Skin epidermis (tissue), 12 donors: ENCODE measurements at regions not wholly inside any gene's neighbourhood (a gene's known extent, or its start where the extent isn't known, plus 50 kb on each side); places are given as distances from the start of the nearest gene placed in this dataset.
"Not testable (repeated sequence)": the region's sequence is repeated elsewhere in the genome, so short reads cannot be mapped to it uniquely, and the experiment has no call there.

Source experiments
- H3K27ac ChIP-seq, 21 experiments: fragments of 200-600 bp; sonication (generic) in 11 of 21; one replicate each; pipeline ENCODE4 v1.5.0; 2020; ENCODE audit warnings: mild to moderate bottlenecking in 3 of 21, inconsistent platforms in 2 of 21, moderate library complexity in 2 of 21
- H3K4me3 ChIP-seq, 7 experiments: fragments of 200-600 bp; sonication (generic) in 2 of 7; one replicate each; pipeline ENCODE4 v1.5.0; 2020; ENCODE audit warnings: inconsistent platforms in 2 of 7, mild to moderate bottlenecking in 2 of 7, moderate library complexity in 1 of 7

DNA sequence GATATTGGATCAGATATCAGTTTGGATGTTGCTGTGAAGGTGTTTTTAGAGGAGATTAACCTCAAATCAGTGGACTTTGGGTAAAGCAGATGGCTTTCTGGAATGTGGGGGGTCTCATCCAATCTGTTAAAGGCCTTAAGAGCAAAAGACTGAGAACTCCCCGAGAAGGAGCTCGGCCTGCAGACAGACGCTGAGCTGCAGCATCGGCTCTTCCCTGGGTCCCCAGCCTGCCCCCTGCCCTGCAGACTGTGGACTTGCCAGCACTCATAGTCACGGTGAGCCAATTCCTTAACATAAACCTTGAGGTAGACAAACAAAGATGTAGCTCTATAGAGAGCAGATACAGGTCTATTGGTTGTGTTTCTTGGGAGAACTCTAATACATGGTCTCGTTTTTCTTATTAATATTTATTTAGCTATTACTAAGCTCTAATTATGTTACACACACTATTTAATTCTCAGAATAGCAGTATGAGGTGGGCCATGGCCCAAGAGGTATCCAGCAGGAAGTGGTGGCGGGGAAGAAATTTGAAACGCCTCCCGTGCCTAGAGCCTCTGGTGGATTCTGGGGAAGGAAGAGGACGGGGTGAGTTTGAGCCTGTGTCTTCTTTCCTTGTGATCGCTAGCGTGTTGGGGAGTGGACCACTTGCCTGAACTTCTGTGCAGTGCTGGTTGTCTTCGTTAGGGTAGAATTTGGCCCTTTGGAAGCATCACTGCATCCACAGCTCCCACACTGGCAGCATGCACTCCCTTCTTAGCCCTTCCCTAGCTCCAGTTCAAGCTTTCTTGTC is 305.3 kb downstream of the TEX29 start:
- H3K4me3 ChIP-seq = no peak overlapping the region
- no peak overlapping the region for H3K27ac ChIP-seq

GRCh38 chr13:111626371-111627305 is 306.2 kb downstream of the TEX29 start:
- no peak overlapping the region for H3K4me3 ChIP-seq
- H3K27ac ChIP-seq = no peak overlapping the region

DNA sequence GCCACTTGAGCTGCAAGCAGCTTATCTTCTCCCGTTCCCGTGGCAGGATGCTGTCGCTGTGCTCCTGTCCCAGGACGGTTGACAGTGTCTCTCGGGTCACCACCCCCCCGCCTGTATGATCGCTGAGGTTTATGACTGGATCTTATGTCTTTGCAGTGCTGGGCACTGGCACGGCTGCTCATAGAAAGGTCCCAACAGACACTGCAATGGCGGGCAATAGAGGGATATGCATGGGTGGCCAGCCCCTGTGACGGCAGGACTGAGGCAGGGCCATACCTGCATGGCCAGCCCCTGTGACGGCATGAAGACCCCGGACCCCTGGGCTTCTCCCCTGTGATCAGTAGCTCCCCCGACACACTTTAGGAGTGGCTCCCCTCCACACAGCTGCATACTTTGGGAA is 307.2 kb downstream of the TEX29 start:
- no peak overlapping the region for H3K4me3 ChIP-seq

DNA sequence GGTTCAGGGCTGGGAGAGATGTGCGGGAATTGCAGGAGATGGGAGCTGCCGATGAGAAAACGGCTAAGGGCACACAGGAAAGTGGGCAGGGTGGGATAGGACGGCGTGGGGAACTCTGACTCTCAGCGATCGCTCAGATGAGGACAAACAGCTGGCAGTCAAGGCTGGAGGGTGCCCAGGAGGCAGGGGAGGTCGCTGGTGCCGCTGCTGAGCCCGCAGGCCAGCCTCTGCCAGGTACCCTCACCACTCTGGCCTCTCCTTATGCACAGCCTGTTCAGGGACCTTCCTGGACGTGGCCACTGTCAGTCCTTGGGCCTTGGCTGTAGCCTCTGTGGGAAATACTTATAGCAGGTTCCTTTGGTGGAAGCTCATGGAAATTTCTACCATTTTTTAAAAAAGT is 308.6 kb downstream of the TEX29 start:
- no peak overlapping the region for H3K27ac ChIP-seq

More for the DNA sequence above, 307.2 kb downstream of the TEX29 start:
- no peak overlapping the region for H3K27ac ChIP-seq

DNA sequence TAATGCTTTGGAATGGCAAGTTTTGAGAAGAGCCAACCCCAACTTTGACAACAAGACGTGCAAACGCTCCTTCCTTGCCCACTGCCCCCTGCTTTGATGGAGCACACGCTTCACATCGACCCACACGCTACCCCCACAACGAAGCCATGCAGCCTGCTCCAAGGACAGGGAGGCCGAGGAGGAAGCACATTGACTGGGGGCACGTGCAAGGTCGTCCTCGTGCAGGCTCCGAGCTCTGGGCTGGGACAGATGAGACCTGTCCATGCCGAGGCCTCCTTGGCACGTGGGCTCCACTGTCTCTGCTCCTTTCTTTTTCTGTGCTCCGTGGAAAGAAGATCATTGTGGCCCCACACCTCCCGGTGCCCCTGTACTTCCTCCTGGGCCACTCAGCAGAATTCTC is 309.0 kb downstream of the TEX29 start:
- Histone ChIP-seq H3K4me3 (no peak overlapping the region), H3K27ac (no peak overlapping the region)

More for the DNA sequence above, 308.6 kb downstream of the TEX29 start:
- no peak overlapping the region for H3K4me3 ChIP-seq

DNA sequence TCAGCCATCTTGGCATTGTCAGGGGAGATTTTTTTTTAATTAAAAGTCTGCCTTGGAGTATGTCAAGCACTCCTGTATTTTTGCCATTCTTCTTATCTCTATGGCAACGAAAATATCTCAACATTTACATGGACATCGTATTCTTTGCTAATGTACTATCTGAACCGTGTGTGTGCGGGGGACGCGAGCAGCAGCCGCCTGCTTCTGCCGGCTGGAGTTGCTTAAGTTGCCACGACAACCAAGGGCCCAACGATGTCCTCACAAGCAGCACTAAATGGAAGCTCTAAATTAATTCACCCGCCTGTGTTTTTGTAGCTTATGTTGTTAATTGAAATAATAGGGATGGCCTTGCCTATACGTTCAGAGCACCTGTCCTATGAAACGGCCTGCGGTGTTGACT is 309.5 kb downstream of the TEX29 start:
- H3K27ac ChIP-seq = no peak overlapping the region
- H3K4me3 ChIP-seq = no peak overlapping the region

DNA sequence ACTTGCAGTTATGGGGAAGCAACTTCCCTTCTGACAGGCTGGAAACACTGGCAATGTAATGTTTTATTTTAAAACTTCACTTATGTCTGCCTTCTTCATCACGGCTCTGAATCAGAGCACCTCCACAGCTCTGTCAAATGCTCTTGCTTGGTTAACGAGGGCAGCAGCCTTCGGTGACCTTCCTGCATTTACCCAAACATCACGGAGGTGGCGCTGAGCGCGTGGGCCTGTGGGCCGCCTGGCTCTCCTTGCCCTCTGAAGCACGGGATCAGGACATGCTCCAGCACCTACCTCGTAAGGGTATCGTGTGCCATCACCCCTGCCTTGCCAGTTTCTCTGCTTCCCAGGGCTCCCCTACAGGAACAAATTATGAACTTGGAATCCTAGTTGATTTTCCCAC is 310.0 kb downstream of the TEX29 start:
- Histone ChIP-seq H3K27ac (no peak overlapping the region), H3K4me3 (no peak overlapping the region)

DNA sequence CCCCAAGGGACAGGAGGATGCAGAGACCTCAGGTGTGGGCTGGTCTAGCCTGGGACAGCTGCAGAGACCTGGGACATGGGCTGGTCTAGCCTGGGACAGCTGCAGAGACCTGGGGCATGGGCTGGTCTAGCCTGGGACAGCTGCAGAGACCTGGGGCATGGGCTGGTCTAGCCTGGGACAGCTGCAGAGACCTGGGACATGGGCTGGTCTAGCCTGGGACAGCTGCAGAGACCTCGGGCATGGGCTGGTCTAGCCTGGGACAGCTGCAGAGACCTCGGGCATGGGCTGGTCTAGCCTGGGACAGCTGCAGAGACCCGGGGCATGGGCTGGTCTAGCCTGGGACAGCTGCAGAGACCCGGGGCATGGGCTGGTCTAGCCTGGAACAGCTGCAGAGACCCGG is 310.8 kb downstream of the TEX29 start:
- H3K4me3 ChIP-seq, H3K27ac ChIP-seq: not testable (repeated sequence)

DNA sequence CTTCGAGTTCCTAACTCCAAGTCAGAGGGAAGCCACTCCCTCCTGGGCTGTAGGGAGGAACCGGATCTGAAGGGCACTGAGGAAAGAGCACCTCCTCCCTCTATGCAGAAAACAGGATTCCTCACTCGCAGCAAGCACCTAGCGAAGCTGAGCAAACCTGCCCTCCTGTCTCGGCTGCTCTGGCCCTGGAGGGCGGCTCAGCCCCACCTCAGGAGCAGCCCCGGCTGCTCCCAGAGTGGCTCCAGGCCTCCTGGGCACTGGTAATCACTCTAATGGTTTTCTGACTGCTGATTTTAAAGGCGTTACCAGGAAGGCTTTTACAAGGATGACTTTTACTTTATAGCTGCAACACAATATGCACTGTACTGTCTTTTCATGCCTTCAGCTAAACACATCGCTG is 312.5 kb downstream of the TEX29 start:
- Histone ChIP-seq H3K4me3 (no peak overlapping the region), H3K27ac (no peak overlapping the region)

- Histone ChIP-seq H3K4me3 (no peak overlapping the region), H3K27ac (no peak overlapping the region)
These were observed 313.0 kb downstream of the TEX29 start for GRCh38 chr13:111633401-111633800.

DNA sequence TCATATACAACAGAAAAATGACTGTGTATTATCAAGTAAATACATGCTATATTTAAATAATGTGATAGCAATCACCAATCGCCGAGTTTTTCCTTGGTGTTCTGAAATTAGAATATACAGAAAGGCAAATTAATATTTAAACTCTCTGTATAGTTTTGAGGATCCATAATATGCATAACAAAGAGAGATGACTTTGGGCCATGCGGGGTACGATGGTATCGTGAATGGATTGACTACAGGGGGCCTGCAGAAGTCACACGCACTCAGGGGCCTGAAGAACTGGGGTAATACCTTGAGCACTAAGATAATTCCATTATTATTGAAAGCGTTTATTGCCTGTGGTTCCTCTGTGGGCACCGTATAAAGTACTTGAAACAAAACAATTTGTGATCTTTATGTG is 314.0 kb downstream of the TEX29 start:
- Histone ChIP-seq H3K27ac (no peak overlapping the region), H3K4me3 (no peak overlapping the region)

GRCh38 chr13:111636271-111636670 is 315.8 kb downstream of the TEX29 start:
- Histone ChIP-seq H3K27ac (no peak overlapping the region), H3K4me3 (no peak overlapping the region)

- Histone ChIP-seq H3K27ac (no peak overlapping the region), H3K4me3 (no peak overlapping the region)
These were observed 316.4 kb downstream of the TEX29 start for GRCh38 chr13:111636804-111637203.

DNA sequence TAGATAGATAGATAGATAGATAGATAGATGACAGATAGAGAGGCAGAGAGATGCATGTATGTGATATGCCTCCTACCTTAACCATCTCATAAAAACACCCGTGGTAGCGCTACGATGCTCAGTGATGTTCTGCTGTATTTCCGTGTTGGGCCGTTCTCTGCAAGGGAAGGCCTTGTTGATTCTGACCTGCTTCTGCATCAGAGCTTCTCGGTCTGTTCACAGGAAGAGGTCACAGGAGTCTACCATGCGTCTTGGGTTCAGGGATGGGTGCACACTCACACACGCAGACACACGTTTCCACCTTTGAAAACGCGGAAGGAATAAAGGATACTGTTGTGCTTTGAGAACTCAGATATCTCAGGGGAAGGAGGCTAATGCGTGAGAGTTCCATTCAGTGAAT is 316.9 kb downstream of the TEX29 start:
- no peak overlapping the region for H3K4me3 ChIP-seq
- no peak overlapping the region for H3K27ac ChIP-seq

- Histone ChIP-seq H3K27ac (no peak overlapping the region), H3K4me3 (no peak overlapping the region)
These were observed 317.8 kb downstream of the TEX29 start for GRCh38 chr13:111638233-111638632.

DNA sequence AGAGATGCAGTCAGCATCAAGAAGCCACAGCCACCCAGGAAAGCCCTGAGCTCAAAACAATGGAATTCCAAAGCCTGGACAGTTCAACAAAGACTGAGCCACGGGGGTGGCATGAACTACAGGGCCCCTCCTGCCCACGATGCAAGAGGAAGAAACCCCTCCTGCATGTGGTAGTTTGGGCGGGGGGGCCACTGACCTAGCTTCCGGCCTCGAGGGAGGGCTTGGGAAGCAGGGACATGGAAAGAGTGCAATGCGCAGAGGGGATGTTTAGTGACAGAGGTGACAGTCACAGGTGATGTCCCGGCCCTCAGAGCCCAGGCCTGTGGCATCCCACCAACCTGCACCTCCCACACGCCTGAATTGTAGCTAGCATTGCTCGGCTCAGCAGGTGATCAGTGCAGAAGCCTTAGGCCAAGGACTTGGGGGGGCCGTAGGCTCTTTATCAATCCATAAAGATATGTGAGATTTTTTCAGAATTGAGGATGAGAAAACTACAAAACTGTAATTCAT is 318.8 kb downstream of the TEX29 start:
- Histone ChIP-seq H3K4me3 (no peak overlapping the region), H3K27ac (no peak overlapping the region)

DNA sequence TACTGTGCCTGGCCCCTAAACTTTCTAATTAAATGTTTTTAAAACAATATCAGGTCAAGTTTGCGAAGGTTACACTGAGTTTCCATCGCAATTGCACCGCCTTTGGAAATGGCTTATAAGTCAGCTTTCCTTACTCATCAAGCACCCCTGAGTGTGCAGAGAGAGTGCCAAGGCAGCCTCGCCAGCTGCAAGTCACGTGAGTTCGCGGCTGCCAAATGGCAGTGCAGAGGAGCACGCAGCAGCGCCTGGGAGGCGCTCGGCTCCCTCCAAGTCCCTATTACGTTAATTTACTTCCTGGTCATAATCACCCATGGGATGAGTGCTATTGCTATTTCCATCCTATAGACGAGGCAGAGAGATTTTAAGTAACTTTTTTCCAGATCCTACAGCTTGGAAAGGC is 319.6 kb downstream of the TEX29 start:
- Histone ChIP-seq H3K27ac (no peak overlapping the region), H3K4me3 (no peak overlapping the region)

DNA sequence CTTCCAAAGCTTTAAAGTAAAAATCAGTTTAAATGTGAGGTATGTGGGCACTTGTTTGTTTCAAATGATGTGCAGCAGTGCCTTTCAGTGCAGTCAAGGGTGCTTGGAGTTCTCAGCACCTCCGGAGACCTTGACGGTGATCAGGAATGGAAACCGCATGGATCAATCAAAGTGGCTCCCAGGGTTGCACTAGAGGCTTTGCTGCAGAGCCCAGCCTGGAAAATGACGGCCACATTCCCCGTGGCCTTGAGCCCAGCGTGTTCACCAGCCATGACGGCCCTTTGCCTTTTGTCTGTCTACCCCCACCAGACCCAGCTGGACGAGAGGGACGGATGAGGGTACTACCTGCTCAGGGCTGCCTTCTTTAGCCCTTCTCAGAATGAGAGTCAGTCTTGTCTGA is 320.0 kb downstream of the TEX29 start:
- Histone ChIP-seq H3K27ac (no peak overlapping the region), H3K4me3 (no peak overlapping the region)

GRCh38 chr13:111642156-111642767 is 321.8 kb downstream of the TEX29 start:
- no peak overlapping the region for H3K4me3 ChIP-seq
- H3K27ac ChIP-seq = no peak overlapping the region

GRCh38 chr13:111644750-111645149 is 324.3 kb downstream of the TEX29 start:
- no peak overlapping the region for H3K4me3 ChIP-seq
- no peak overlapping the region for H3K27ac ChIP-seq
